ENCODE measurements at regions not wholly inside any gene's neighbourhood (a gene's known extent, or its start where the extent isn't known, plus 50 kb on each side); places are given as distances from the start of the nearest gene placed in this dataset.
"Not testable (repeated sequence)": the region's sequence is repeated elsewhere in the genome, so short reads cannot be mapped to it uniquely, and the experiment has no call there.

- DNase-seq (ENCODE audit: low read depth, low spot score), result no peak
Observed at GRCh38 chr5:19193631-19194030, 794.4 kb downstream of the CDH18 start.

- no peak for DNase-seq (ENCODE audit: low read depth, low spot score)
Observed at GRCh38 chr5:19196631-19197030, 791.4 kb downstream of the CDH18 start.

GRCh38 chr5:19200251-19200650 is 787.7 kb downstream of the CDH18 start:
- no peak for DNase-seq (ENCODE audit: low read depth, low spot score)

- DNase-seq (ENCODE audit: low read depth, low spot score), result no peak
Observed at GRCh38 chr5:19208397-19208796, 779.6 kb downstream of the CDH18 start.

- DNase-seq (ENCODE audit: low read depth, low spot score), result no peak
Observed at GRCh38 chr5:19210886-19211285, 777.1 kb downstream of the CDH18 start.

- no peak for DNase-seq (ENCODE audit: low read depth, low spot score)
Observed at GRCh38 chr5:19229179-19229835, 758.7 kb downstream of the CDH18 start.

- no peak for DNase-seq (ENCODE audit: low read depth, low spot score)
Observed at GRCh38 chr5:19233573-19233972, 754.4 kb downstream of the CDH18 start.

GRCh38 chr5:19235101-19235584 is 752.9 kb downstream of the CDH18 start:
- no peak for DNase-seq (ENCODE audit: low read depth, low spot score)

GRCh38 chr5:19240170-19240569 is 747.8 kb downstream of the CDH18 start:
- DNase-seq (ENCODE audit: low read depth, low spot score), result no peak

- no peak for DNase-seq (ENCODE audit: low read depth, low spot score)
Observed at GRCh38 chr5:19241690-19242089, 746.3 kb downstream of the CDH18 start.

- DNase-seq (ENCODE audit: low read depth, low spot score), result not testable (repeated sequence)
Observed at GRCh38 chr5:19246191-19246590, 741.8 kb downstream of the CDH18 start.

GRCh38 chr5:19247302-19247701 is 740.7 kb downstream of the CDH18 start:
- DNase-seq (ENCODE audit: low read depth, low spot score), result no peak

GRCh38 chr5:19256036-19256435 is 732.0 kb downstream of the CDH18 start:
- DNase-seq (ENCODE audit: low read depth, low spot score), result no peak

- DNase-seq (ENCODE audit: low read depth, low spot score), result no peak
Observed at GRCh38 chr5:19258686-19259085, 729.3 kb downstream of the CDH18 start.

GRCh38 chr5:19261879-19262278 is 726.1 kb downstream of the CDH18 start:
- DNase-seq (ENCODE audit: low read depth, low spot score), result no peak

- no peak for DNase-seq (ENCODE audit: low read depth, low spot score)
Observed at GRCh38 chr5:19264821-19265220, 723.2 kb downstream of the CDH18 start.

- DNase-seq (ENCODE audit: low read depth, low spot score), result no peak
Observed at GRCh38 chr5:19266791-19267190, 721.2 kb downstream of the CDH18 start.

- DNase-seq (ENCODE audit: low read depth, low spot score), result no peak
Observed at GRCh38 chr5:19270153-19270552, 717.8 kb downstream of the CDH18 start.

GRCh38 chr5:19274578-19274977 is 713.4 kb downstream of the CDH18 start:
- DNase-seq (ENCODE audit: low read depth, low spot score), result no peak

GRCh38 chr5:19285286-19285685 is 702.7 kb downstream of the CDH18 start:
- no peak for DNase-seq (ENCODE audit: low read depth, low spot score)

GRCh38 chr5:19287548-19288277 is 700.3 kb downstream of the CDH18 start:
- not testable (repeated sequence) for DNase-seq (ENCODE audit: low read depth, low spot score)

- not testable (repeated sequence) for DNase-seq (ENCODE audit: low read depth, low spot score)
Observed at GRCh38 chr5:19288311-19288710, 699.7 kb downstream of the CDH18 start.

- DNase-seq (ENCODE audit: low read depth, low spot score), result no peak
Observed at GRCh38 chr5:19297934-19298333, 690.1 kb downstream of the CDH18 start.

Measured in smooth muscle cell of the brain vasculature (primary cell).